Testis (tissue), 2 donors: ENCODE measurements at regions not wholly inside any gene's neighbourhood (a gene's known extent, or its start where the extent isn't known, plus 50 kb on each side); places are given as distances from the start of the nearest gene placed in this dataset.

Source experiments
- CTCF ChIP-seq, 3 experiments: fragments of 450-650 bp in 2 of 3; fragments of 200-600 bp in 1 of 3; sonication (generic) in 1 of 3; IDR thresholded peaks; one replicate each; pipeline ENCODE4 v1.5.1; 2016 to 2019; ENCODE audit warnings: antibody characterized with exemption in 3 of 3, mild to moderate bottlenecking in 2 of 3, moderate library complexity in 1 of 3
- POLR2A ChIP-seq: fragments of 450-650 bp; IDR thresholded peaks from one replicate; pipeline ENCODE4 v1.6.1; 2017; ENCODE audit warnings: antibody characterized with exemption, mild to moderate bottlenecking, moderate library complexity

- TF ChIP-seq CTCF (IDR thresholded peaks at IDR 0.05) (no peak), POLR2A (no peak)
These were observed 101.7 kb upstream of the GLRA2 start for GRCh38 chrX:14427614-14428013.
